ENCODE measurements at regions not wholly inside any gene's neighbourhood (a gene's known extent, or its start where the extent isn't known, plus 50 kb on each side); places are given as distances from the start of the nearest gene placed in this dataset.

DNA sequence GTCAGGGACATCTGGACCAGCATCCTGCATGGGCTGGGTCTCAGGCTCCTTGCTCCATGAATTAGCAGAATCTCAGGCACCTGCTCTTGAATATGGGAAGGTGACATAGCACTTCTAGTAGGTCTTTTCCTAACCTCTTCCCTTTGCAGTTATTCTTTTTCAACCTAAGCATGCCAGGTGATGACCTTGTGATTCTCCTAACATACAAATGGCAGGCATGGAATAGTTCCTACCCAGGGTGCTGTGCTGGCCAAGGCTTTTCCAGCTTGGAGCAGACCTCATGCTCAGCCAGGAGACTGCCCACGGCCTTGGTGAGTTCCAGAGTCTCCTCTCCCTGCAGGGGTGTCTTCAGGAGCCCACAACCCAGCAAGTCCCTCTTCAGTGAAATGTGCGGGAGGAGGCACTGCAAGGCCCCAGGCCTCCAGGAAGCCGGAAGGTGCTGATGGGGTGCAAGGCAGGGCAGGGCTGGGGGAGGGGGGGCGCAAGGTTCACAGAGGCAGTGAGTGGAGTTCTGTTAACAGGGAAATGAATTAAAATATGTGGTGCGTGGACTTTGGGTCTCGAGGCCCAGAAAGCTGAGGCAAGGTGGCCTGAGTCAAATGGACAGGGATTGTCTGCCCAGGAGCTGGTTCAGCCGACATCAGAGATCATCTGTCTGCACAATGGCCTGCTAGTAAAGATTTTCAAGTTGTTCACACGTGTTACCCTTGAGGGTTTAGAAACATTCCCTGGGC is 75.9 kb upstream of the SEPTIN5 start:
- no peak for DNase-seq
- H3K36me3 ChIP-seq = no peaks in the 10 kb centered on the region
- H3K4me1 ChIP-seq = no peaks in the 10 kb centered on the region
- peaks cover 0 to 25% (median 8%) of the 10 kb centered on the region in 3 donors for H3K27me3 ChIP-seq
- TF ChIP-seq EP300 (IDR thresholded peaks at IDR 0.05) = no peak
- no peak for TF ChIP-seq POLR2AphosphoS5 (IDR thresholded peaks at IDR 0.05)
- TF ChIP-seq, protein P1, sequence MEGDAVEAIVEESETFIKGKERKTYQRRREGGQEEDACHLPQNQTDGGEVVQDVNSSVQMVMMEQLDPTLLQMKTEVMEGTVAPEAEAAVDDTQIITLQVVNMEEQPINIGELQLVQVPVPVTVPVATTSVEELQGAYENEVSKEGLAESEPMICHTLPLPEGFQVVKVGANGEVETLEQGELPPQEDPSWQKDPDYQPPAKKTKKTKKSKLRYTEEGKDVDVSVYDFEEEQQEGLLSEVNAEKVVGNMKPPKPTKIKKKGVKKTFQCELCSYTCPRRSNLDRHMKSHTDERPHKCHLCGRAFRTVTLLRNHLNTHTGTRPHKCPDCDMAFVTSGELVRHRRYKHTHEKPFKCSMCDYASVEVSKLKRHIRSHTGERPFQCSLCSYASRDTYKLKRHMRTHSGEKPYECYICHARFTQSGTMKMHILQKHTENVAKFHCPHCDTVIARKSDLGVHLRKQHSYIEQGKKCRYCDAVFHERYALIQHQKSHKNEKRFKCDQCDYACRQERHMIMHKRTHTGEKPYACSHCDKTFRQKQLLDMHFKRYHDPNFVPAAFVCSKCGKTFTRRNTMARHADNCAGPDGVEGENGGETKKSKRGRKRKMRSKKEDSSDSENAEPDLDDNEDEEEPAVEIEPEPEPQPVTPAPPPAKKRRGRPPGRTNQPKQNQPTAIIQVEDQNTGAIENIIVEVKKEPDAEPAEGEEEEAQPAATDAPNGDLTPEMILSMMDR (IDR thresholded peaks at IDR 0.05) = no peak
- no peak for TF ChIP-seq POLR2A (IDR thresholded peaks at IDR 0.05)
- intact Hi-C loops (cut with DNase I; ENCODE audit: low total_unique reads) = no loop called here
- no peak overlapping the region for H3K27ac ChIP-seq
- no peaks in the 10 kb centered on the region for H3K9me3 ChIP-seq
- WGBS, 5 donors = 81 to 91% (median 86%) methylated on average over 8 of the region's 8 CpGs
- H3K4me3 ChIP-seq = no peak overlapping the region

GRCh38 chr22:19639610-19640135 is 74.6 kb upstream of the SEPTIN5 start:
- H3K27me3 ChIP-seq = peaks cover 0 to 37% (median 8%) of the 10 kb centered on the region in 3 donors
- DNase-seq = no peak
- no peaks in the 10 kb centered on the region for H3K4me1 ChIP-seq
- no peak overlapping the region for H3K27ac ChIP-seq
- no peaks in the 10 kb centered on the region for H3K9me3 ChIP-seq
- no peak overlapping the region for H3K4me3 ChIP-seq
- H3K36me3 ChIP-seq = no peaks in the 10 kb centered on the region
- 81 to 87% (median 84%) methylated on average over 13 of the region's 13 CpGs for WGBS, 5 donors
- intact Hi-C loops (cut with DNase I; ENCODE audit: low total_unique reads) = no loop called here
- TF ChIP-seq EP300 (IDR thresholded peaks at IDR 0.05) (no peak), POLR2A (IDR thresholded peaks at IDR 0.05) (no peak), POLR2AphosphoS5 (IDR thresholded peaks at IDR 0.05) (no peak)
- TF ChIP-seq, protein P1 (IDR thresholded peaks at IDR 0.05) = no peak

- intact Hi-C loops (cut with DNase I; ENCODE audit: low total_unique reads) = no loop called here
- Histone ChIP-seq H3K4me3 (no peak overlapping the region), H3K27me3 (peaks cover 0 to 43% (median 8%) of the 10 kb centered on the region in 3 donors), H3K36me3 (no peaks in the 10 kb centered on the region), H3K27ac (no peak overlapping the region), H3K4me1 (no peaks in the 10 kb centered on the region), H3K9me3 (no peaks in the 10 kb centered on the region)
- no peak for DNase-seq
- TF ChIP-seq EP300 (IDR thresholded peaks at IDR 0.05) (no peak), POLR2AphosphoS5 (IDR thresholded peaks at IDR 0.05) (no peak), POLR2A (IDR thresholded peaks at IDR 0.05) (no peak)
- TF ChIP-seq, protein P1 (IDR thresholded peaks at IDR 0.05) = no peak
- 79 to 95% (median 90%) methylated on average over 4 of the region's 4 CpGs for WGBS, 5 donors
These were observed 74.0 kb upstream of the SEPTIN5 start for GRCh38 chr22:19640306-19640705.

DNA sequence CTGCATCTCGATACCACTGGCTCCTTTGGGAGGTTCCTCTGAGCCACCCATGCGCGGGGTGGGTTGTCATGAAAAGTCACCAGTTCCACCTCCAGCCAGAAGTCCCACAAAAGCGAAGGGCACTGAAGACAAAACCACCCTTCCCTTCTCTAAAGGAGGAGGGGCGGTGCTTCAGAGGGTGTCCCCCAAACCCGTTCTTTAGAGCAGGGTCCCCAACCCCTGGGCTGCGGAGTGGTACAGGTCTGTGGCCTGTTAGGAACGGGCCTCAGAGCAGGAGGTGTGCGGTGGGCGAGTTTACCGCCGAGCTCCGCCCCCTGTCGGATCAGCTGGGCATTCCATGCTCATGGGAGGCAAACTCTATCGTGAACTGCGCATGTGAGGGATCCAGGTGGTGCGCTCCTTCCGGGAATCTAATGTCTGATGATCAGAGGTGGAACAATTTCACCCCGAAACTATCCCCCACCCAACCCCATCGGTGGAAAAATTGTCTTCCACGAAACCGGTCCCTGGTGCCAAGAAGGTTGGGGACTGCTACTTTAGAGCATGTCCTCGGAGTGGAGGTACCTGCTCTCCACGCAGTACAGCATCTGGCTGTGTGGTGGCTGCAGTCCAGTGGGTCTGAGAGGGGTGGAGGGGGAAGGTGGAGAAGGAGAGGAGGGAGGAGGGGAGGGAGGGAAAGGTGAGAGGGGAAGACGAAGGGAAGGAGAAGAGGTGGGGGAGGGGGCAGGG is 72.9 kb upstream of the SEPTIN5 start:
- Histone ChIP-seq H3K9me3 (peaks cover 0 to 4% (median 2%) of the 10 kb centered on the region in 4 donors), H3K27ac (no peak overlapping the region), H3K4me1 (no peaks in the 10 kb centered on the region), H3K27me3 (peaks cover 0 to 53% (median 8%) of the 10 kb centered on the region in 3 donors), H3K36me3 (no peaks in the 10 kb centered on the region), H3K4me3 (no peak overlapping the region)
- TF ChIP-seq POLR2A (IDR thresholded peaks at IDR 0.05) (no peak), EP300 (IDR thresholded peaks at IDR 0.05) (no peak)
- TF ChIP-seq, protein P1 (IDR thresholded peaks at IDR 0.05) = peak in 1 of 7 experiments; percentile 17
- DNase-seq = peak in 1 of 2 donors; percentile 67
- 33 to 50% (median 40%) methylated on average over 12 to 25 of the region's 25 CpGs for WGBS, 5 donors
- intact Hi-C loops (cut with DNase I; ENCODE audit: low total_unique reads) = no loop called here
